Limb (tissue), 2 donors: ENCODE measurements at regions not wholly inside any gene's neighbourhood (a gene's known extent, or its start where the extent isn't known, plus 50 kb on each side); places are given as distances from the start of the nearest gene placed in this dataset.

Source experiments
- DNase-seq, 2 donors: peaks; one replicate each; pipeline ENCODE4 v3.0.0-alpha.2; 2016; ENCODE audit errors: extremely low spot score in 2 of 2

GRCh38 chr4:36493251-36493650 lies 211.8 kb downstream of the DTHD1 start:
- DNase-seq: no peak

GRCh38 chr4:36494016-36494415 lies 212.6 kb downstream of the DTHD1 start:
- DNase-seq: no peak

GRCh38 chr4:36494747-36495146 lies 213.3 kb downstream of the DTHD1 start:
- no peak for DNase-seq

GRCh38 chr4:36502350-36502749 lies 220.9 kb downstream of the DTHD1 start:
- DNase-seq: no peak

- DNase-seq: no peak
Measured at GRCh38 chr4:36508394-36508793, 227.0 kb downstream of the DTHD1 start.

GRCh38 chr4:36509845-36510244 lies 228.4 kb downstream of the DTHD1 start:
- no peak for DNase-seq

GRCh38 chr4:36511785-36512184 lies 230.4 kb downstream of the DTHD1 start:
- no peak for DNase-seq

DNA sequence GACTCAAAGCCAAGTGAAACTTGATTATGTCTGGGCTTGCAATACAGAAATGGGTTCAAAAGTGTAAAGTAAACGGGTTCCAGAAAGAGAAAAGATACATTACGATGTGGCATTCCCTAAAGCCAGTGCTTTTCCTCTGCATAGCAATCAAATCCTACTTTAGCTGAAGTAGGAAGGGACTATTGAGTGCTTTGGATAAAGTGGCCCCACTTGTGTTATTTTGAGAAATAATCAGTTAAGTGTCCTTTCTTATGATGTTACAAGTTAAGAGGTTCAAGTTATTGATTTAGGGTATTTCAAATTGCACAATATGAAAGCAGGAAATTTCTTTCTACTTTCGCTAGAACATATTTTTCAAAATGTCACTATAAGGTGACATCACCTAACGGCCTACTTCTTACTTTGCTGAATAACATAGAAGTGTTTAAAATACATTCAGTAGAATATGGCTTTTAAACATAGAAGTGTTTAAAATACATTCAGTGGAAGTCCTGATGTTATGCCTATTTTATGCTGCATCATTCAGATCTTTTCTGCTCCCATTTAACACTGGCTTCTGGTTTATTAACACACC lies 235.2 kb downstream of the DTHD1 start:
- DNase-seq: no peak

DNA sequence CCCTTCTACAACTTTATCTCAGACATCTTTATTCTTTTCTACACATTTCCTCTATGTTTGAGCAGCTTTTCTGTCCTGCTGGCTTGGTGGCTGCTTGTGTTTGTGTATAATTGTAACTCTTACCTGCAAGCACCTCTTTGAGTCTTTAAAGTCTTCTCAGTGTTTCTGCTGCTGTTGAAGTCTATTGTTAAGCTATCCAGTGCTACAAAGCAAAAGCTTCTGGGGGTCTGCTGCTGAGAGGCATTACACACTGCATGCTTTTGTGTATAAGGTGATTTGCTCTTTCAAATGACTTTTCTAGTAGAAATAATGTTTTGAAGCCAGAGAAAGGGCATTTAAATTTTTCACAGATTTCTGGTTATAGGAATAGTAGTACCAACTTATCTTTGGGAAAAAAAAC lies 241.8 kb downstream of the DTHD1 start:
- DNase-seq: no peak

DNA sequence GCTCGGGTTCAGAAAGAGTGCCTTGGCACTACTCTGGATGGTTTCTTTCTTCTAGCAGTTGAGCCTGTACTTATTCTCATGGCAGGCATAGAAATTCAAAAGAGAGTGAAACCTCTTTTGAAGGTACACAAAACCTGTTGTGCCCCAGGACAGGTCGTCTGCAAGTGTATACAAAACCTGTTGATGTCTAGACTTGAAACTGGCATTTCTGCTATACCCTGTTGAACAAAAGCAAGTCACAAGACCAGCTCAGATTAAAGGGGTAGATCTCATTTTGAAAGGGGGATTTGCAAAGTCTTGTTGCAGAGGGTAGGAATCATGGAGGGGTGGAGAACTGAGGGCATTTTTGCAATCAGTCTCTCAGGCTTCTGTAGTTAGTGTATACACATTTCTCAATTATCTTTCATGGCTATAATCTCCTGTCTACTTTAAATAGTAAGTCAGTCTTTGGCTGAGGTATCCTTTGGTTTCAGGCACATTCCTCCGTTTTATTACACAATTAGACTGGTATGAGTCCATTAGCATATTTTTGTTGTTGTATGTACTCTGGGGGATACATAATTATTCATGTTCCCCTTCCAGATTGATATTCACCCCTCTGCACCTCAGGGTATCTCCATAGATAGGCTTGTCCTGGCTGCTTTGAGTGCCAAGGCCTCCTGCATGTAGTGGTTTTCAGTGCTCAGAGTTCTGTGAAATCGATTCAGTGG lies 251.4 kb downstream of the DTHD1 start:
- no peak for DNase-seq

- no peak for DNase-seq
Measured at GRCh38 chr4:36533944-36534343, 252.5 kb downstream of the DTHD1 start.

- DNase-seq: no peak
Measured at GRCh38 chr4:36547383-36547782, 266.0 kb downstream of the DTHD1 start.

GRCh38 chr4:36549252-36549651 lies 267.8 kb downstream of the DTHD1 start:
- DNase-seq: no peak

DNA sequence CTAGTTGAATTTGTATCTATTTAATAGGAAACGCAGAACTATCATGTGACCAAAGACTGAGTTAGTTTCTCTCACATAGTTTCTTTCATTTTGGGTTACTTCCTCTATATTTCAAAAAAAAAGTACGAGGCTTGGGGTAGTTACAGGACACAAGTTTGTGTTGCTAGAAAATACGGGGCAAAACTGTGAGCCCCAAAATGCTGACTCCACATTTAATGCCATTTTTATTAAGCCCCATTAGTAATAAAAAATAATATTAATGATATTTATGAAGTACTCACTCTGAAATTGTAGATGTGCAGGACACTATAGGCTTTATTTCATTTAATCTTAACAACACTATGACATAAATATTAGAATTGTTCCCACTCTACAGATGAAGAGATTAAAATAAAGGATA lies 268.6 kb downstream of the DTHD1 start:
- no peak for DNase-seq

- no peak for DNase-seq
Measured at GRCh38 chr4:36551697-36552214, 270.3 kb downstream of the DTHD1 start.

DNA sequence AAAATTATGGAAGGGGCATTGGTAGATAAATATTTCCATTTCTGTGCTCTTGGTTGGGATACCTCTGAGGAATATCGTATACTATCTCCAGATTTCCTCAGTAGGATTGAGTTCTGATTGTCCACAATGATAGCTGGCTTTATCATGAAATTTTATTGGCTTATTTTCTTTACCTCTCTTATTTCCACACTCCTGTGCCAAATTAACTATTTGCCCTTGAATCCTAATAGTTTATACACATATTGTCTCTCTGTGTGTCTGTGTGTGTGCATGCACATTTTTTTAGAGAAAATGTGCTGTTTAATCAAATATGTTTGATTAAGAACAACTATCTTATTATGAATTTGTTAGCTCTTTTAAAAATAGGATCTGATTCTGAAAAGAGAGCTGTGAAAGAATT lies 271.6 kb downstream of the DTHD1 start:
- no peak for DNase-seq

DNA sequence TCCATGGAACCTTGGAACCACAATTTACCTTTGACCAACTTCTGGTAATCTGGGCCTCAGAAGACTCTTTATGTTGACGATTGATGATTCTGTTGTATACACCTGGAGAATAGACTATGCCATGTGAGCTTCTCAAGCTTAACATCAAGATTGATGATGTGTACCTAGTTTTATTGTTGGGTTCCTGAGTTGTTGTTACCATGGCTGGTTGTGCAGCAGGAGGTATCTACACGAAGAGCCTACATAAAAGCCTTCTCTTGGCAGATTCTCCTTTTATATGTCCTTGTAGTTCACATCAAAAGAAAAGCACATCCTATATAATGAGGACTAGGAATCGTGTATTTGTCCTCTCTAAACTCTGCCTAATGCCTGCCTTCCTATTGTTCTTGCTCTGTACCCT lies 272.0 kb downstream of the DTHD1 start:
- DNase-seq: no peak

- no peak for DNase-seq
Measured at GRCh38 chr4:36556984-36557383, 275.6 kb downstream of the DTHD1 start.

DNA sequence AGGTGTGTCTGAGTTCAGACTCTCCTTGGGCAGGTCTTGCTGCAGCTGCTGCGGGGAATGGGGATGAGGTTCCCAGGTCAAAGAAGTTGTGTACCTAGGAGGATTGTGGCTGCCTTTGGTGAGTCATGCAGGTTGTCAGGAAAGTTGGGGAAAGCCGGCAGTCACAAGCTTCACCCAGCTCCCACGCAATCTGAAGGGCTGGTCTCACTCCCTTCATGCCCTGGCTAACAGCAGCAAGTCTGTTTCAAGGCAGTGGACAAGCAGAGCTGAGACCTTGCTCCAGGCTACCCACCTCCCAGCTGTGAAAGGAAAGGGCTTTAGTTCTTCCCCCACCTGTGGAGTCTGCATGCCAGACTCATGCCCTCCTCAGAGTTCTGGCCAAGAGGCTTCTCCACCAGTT lies 287.2 kb downstream of the DTHD1 start:
- DNase-seq: no peak

DNA sequence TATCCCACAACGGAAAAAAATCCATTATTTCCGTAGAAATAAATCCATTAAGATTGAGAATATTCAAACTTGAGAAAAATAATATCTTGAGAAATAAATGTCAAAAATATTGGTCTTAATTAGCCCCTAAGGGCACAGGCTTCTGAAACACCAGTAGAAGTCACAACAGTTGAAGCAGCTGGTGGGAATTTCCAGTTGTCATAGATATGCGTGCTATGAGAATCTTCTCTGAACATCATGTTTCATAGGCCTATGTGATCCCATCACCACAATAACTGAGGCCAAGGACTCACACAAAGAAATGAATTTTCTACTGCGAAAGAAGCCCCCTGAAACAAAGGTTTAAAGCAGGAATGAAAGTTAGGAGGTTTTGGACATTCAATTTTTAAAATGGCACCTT lies 292.0 kb downstream of the DTHD1 start:
- no peak for DNase-seq

- no peak for DNase-seq
Measured at GRCh38 chr4:36574816-36575215, 293.4 kb downstream of the DTHD1 start.

- no peak for DNase-seq
Measured at GRCh38 chr4:36582198-36582597, 300.8 kb downstream of the DTHD1 start.

DNA sequence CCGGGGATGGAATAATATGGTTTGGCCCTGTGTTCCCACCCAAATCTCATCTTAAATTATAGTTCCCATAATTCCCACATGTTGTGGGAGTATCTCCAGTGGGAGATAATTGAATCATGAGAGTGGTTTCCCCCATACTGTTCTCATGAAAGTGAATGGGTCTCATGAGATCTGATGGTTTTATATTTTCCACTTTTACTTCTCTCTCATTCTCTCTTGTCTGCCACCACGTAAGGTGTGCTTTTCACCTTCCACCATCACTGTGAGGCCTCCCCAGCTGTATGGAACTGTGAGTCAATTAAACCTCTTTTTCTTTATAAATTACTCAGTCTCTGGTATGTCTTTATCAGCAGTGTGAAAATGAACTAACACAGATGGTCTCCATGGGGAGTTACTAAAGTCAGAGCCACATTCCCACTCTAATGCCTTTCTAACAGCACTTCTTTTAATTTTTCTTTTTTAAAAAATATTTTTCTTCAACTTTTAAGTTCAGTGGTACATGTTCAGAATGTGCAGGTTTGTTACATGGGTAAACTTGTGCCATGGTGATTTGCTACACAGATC lies 306.6 kb downstream of the DTHD1 start:
- DNase-seq: no peak
